ENCODE measurements at regions not wholly inside any gene's neighbourhood (a gene's known extent, or its start where the extent isn't known, plus 50 kb on each side); places are given as distances from the start of the nearest gene placed in this dataset.

GRCh38 chr4:138032222-138032621 lies 209.9 kb downstream of the SLC7A11 start:
- H3K4me1 ChIP-seq (ENCODE audit: insufficient read depth): no peaks in the 10 kb centered on the region
- no peak overlapping the region for H3K4me3 ChIP-seq (ENCODE audit: low read depth, low read length)
- H3K36me3 ChIP-seq (ENCODE audit: insufficient read depth): no peaks in the 10 kb centered on the region
- no peak for DNase-seq (ENCODE audit: extremely low spot score)
- H3K27ac ChIP-seq (ENCODE audit: low read depth): no peak overlapping the region

GRCh38 chr4:138030375-138030774 lies 211.8 kb downstream of the SLC7A11 start:
- no peaks in the 10 kb centered on the region for H3K4me1 ChIP-seq (ENCODE audit: insufficient read depth)
- H3K27ac ChIP-seq (ENCODE audit: low read depth): no peak overlapping the region
- no peak for DNase-seq (ENCODE audit: extremely low spot score)
- H3K36me3 ChIP-seq (ENCODE audit: insufficient read depth): no peaks in the 10 kb centered on the region
- 85% methylated on average over 3 of the region's 3 CpGs for WGBS
- H3K4me3 ChIP-seq (ENCODE audit: low read depth, low read length): no peak overlapping the region

- no peak for DNase-seq (ENCODE audit: extremely low spot score)
- Histone ChIP-seq H3K36me3 (ENCODE audit: insufficient read depth) (no peaks in the 10 kb centered on the region), H3K4me3 (ENCODE audit: low read depth, low read length) (no peak overlapping the region), H3K4me1 (ENCODE audit: insufficient read depth) (no peaks in the 10 kb centered on the region), H3K27ac (ENCODE audit: low read depth) (no peak overlapping the region)
- 87% methylated on average over 1 of the region's 1 CpG for WGBS
Observed at GRCh38 chr4:138028923-138029322, 213.2 kb downstream of the SLC7A11 start.

- Histone ChIP-seq H3K4me1 (ENCODE audit: insufficient read depth) (no peaks in the 10 kb centered on the region), H3K27ac (ENCODE audit: low read depth) (no peak overlapping the region), H3K36me3 (ENCODE audit: insufficient read depth) (no peaks in the 10 kb centered on the region), H3K4me3 (ENCODE audit: low read depth, low read length) (no peak overlapping the region)
- no peak for DNase-seq (ENCODE audit: extremely low spot score)
- 55% methylated on average over 3 of the region's 3 CpGs for WGBS
Observed at GRCh38 chr4:138021139-138021830, 220.9 kb downstream of the SLC7A11 start.

GRCh38 chr4:138014590-138015288 lies 227.4 kb downstream of the SLC7A11 start:
- no peak for DNase-seq (ENCODE audit: extremely low spot score)
- WGBS: 56% methylated on average over 6 of the region's 6 CpGs
- no peak overlapping the region for H3K27ac ChIP-seq (ENCODE audit: low read depth)

GRCh38 chr4:138013625-138014024 lies 228.5 kb downstream of the SLC7A11 start:
- Histone ChIP-seq H3K4me1 (ENCODE audit: insufficient read depth) (no peaks in the 10 kb centered on the region), H3K27ac (ENCODE audit: low read depth) (no peak overlapping the region), H3K4me3 (ENCODE audit: low read depth, low read length) (no peak overlapping the region), H3K36me3 (ENCODE audit: insufficient read depth) (no peaks in the 10 kb centered on the region)
- DNase-seq (ENCODE audit: extremely low spot score): no peak
- 79% methylated on average over 3 of the region's 3 CpGs for WGBS

More at GRCh38 chr4:138014590-138015288, 227.4 kb downstream of the SLC7A11 start:
- H3K36me3 ChIP-seq (ENCODE audit: insufficient read depth): no peaks in the 10 kb centered on the region
- H3K4me3 ChIP-seq (ENCODE audit: low read depth, low read length): no peak overlapping the region
- H3K4me1 ChIP-seq (ENCODE audit: insufficient read depth): no peaks in the 10 kb centered on the region

- Histone ChIP-seq H3K4me1 (ENCODE audit: insufficient read depth) (no peaks in the 10 kb centered on the region), H3K27ac (ENCODE audit: low read depth) (no peak overlapping the region), H3K36me3 (ENCODE audit: insufficient read depth) (no peaks in the 10 kb centered on the region), H3K4me3 (ENCODE audit: low read depth, low read length) (no peak overlapping the region)
- no peak for DNase-seq (ENCODE audit: extremely low spot score)
Observed at GRCh38 chr4:138010639-138011038, 231.5 kb downstream of the SLC7A11 start.

- Histone ChIP-seq H3K4me3 (ENCODE audit: low read depth, low read length) (no peak overlapping the region), H3K27ac (ENCODE audit: low read depth) (no peak overlapping the region), H3K4me1 (ENCODE audit: insufficient read depth) (no peaks in the 10 kb centered on the region), H3K36me3 (ENCODE audit: insufficient read depth) (no peaks in the 10 kb centered on the region)
- WGBS: 90% methylated on average over 1 of the region's 1 CpG
- no peak for DNase-seq (ENCODE audit: extremely low spot score)
Observed at GRCh38 chr4:138007572-138007971, 234.6 kb downstream of the SLC7A11 start.

- Histone ChIP-seq H3K4me3 (ENCODE audit: low read depth, low read length) (no peak overlapping the region), H3K36me3 (ENCODE audit: insufficient read depth) (no peaks in the 10 kb centered on the region), H3K27ac (ENCODE audit: low read depth) (no peak overlapping the region), H3K4me1 (ENCODE audit: insufficient read depth) (no peaks in the 10 kb centered on the region)
- DNase-seq (ENCODE audit: extremely low spot score): no peak
- 85% methylated on average over 1 of the region's 1 CpG for WGBS
Observed at GRCh38 chr4:138005486-138005885, 236.7 kb downstream of the SLC7A11 start.

GRCh38 chr4:138003248-138003647 lies 238.9 kb downstream of the SLC7A11 start:
- Histone ChIP-seq H3K4me3 (ENCODE audit: low read depth, low read length) (no peak overlapping the region), H3K4me1 (ENCODE audit: insufficient read depth) (no peaks in the 10 kb centered on the region), H3K27ac (ENCODE audit: low read depth) (no peak overlapping the region), H3K36me3 (ENCODE audit: insufficient read depth) (no peaks in the 10 kb centered on the region)
- no peak for DNase-seq (ENCODE audit: extremely low spot score)

GRCh38 chr4:137998666-137999429 lies 243.3 kb downstream of the SLC7A11 start:
- Histone ChIP-seq H3K4me1 (ENCODE audit: insufficient read depth) (no peaks in the 10 kb centered on the region), H3K4me3 (ENCODE audit: low read depth, low read length) (no peak overlapping the region), H3K36me3 (ENCODE audit: insufficient read depth) (no peaks in the 10 kb centered on the region), H3K27ac (ENCODE audit: low read depth) (no peak overlapping the region)
- no peak for DNase-seq (ENCODE audit: extremely low spot score)
- 37% methylated on average over 1 of the region's 1 CpG for WGBS

- H3K36me3 ChIP-seq (ENCODE audit: insufficient read depth): no peaks in the 10 kb centered on the region
- no peak for DNase-seq (ENCODE audit: extremely low spot score)
- no peak overlapping the region for H3K4me3 ChIP-seq (ENCODE audit: low read depth, low read length)
- WGBS: 52% methylated on average over 1 of the region's 1 CpG
- no peak overlapping the region for H3K27ac ChIP-seq (ENCODE audit: low read depth)
- H3K4me1 ChIP-seq (ENCODE audit: insufficient read depth): no peaks in the 10 kb centered on the region
Observed at GRCh38 chr4:137997496-137997895, 244.7 kb downstream of the SLC7A11 start.

- no peak overlapping the region for H3K27ac ChIP-seq (ENCODE audit: low read depth)
- H3K4me3 ChIP-seq (ENCODE audit: low read depth, low read length): no peak overlapping the region
- no peak for DNase-seq (ENCODE audit: extremely low spot score)
- H3K36me3 ChIP-seq (ENCODE audit: insufficient read depth): no peaks in the 10 kb centered on the region
- no peaks in the 10 kb centered on the region for H3K4me1 ChIP-seq (ENCODE audit: insufficient read depth)
Observed at GRCh38 chr4:137994853-137995252, 247.3 kb downstream of the SLC7A11 start.

GRCh38 chr4:137993232-137993631 lies 248.9 kb downstream of the SLC7A11 start:
- 97% methylated on average over 1 of the region's 1 CpG for WGBS
- Histone ChIP-seq H3K27ac (ENCODE audit: low read depth) (no peak overlapping the region), H3K4me1 (ENCODE audit: insufficient read depth) (no peaks in the 10 kb centered on the region), H3K4me3 (ENCODE audit: low read depth, low read length) (no peak overlapping the region), H3K36me3 (ENCODE audit: insufficient read depth) (no peaks in the 10 kb centered on the region)
- no peak for DNase-seq (ENCODE audit: extremely low spot score)
